ENCODE measurements at regions not wholly inside any gene's neighbourhood (a gene's known extent, or its start where the extent isn't known, plus 50 kb on each side); places are given as distances from the start of the nearest gene placed in this dataset.

DNA sequence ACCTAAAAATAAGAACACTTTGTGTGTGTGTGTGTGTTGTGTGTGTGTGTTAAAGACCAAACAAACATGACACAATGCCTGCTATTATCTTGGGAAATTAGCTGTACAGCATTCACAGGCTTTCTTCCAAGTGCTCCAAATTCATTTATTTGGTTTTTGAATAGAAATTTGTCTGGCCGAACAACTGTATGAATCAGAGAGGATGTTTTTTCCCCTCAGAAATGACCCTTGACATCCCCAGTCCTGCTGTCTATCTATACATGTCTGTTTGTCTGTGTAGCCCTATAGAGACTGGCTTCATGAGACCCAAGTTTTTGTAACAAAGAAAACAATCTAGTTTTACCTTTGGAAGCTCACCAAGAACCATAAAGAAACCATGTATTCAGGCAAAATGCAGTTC lies 549.8 kb downstream of the NSUN3 start:
- TF ChIP-seq CTCF (IDR thresholded peaks at IDR 0.05; ENCODE audit: control extremely low read depth in 1 of 3, insufficient read depth in 1 of 3, low read depth in 1 of 3, low read length in 3 of 3) (no peak), FOSL1 (IDR thresholded peaks at IDR 0.05; ENCODE audit: insufficient read depth, low read depth, low read length) (no peak), TAF1 (IDR thresholded peaks at IDR 0.05; ENCODE audit: low read depth, low read length) (no peak), ASH2L (IDR thresholded peaks at IDR 0.05; ENCODE audit: low read length) (no peak), RAD21 (IDR thresholded peaks at IDR 0.05 in 1 of 2, conservative IDR thresholded peaks at IDR 0.05 in 1 of 2; ENCODE audit: low read depth in 2 of 2, low read length in 2 of 2) (no peak), RNF2 (IDR thresholded peaks at IDR 0.05; ENCODE audit: borderline replicate concordance, low read depth, low read length, missing control alignments, poor library complexity, severe bottlenecking) (no peak), YY1 (IDR thresholded peaks at IDR 0.05; ENCODE audit: low read depth, low read length) (no peak), MAX (IDR thresholded peaks at IDR 0.05) (no peak), CEBPB (IDR thresholded peaks at IDR 0.05; ENCODE audit: low read depth, low read length) (no peak), CREB1 (IDR thresholded peaks at IDR 0.05) (no peak), SIN3A (conservative IDR thresholded peaks at IDR 0.05 in 1 of 2, IDR thresholded peaks at IDR 0.05 in 1 of 2; ENCODE audit: low read depth in 1 of 2, low read length in 2 of 2) (no peak), POLR2A (IDR thresholded peaks at IDR 0.05; ENCODE audit: control extremely low read depth in 1 of 2, low read depth in 2 of 2, low read length in 2 of 2) (no peak), ATF3 (IDR thresholded peaks at IDR 0.05; ENCODE audit: insufficient read depth, low read depth, low read length) (no peak)

Data from H1 (cell line).